Fibroblast of pulmonary artery (primary cell): ENCODE measurements at regions not wholly inside any gene's neighbourhood (a gene's known extent, or its start where the extent isn't known, plus 50 kb on each side); places are given as distances from the start of the nearest gene placed in this dataset.

Experiments
- DNase-seq: peaks from one replicate; pipeline ENCODE4 v3.0.0-alpha.2; 2010; ENCODE audit warnings: low read depth
- H3K4me3 ChIP-seq: replicated peaks from 2 replicates; pipeline ENCODE4 v1.5.1; 2011; ENCODE audit warnings: low read depth, mild to moderate bottlenecking, control low read depth, low read length, moderate library complexity
- CTCF ChIP-seq: IDR thresholded peaks from 2 replicates; pipeline ENCODE4 v1.5.1; 2011; ENCODE audit warnings: mild to moderate bottlenecking, control low read depth, low read length, inconsistent platforms; ENCODE audit errors: missing control alignments

- no peak for TF ChIP-seq CTCF
- DNase-seq = no peak
- H3K4me3 ChIP-seq = no peak overlapping the region
Observed at GRCh38 chr1:37085393-37085792, 51.1 kb upstream of the GRIK3 start.

GRCh38 chr1:37089750-37090149, 55.4 kb upstream of the GRIK3 start:
- no peak for TF ChIP-seq CTCF
- DNase-seq = no peak
- H3K4me3 ChIP-seq = no peak overlapping the region

- DNase-seq = no peak
- TF ChIP-seq CTCF = no peak
- H3K4me3 ChIP-seq = no peak overlapping the region
Observed at GRCh38 chr1:37090671-37091070, 56.4 kb upstream of the GRIK3 start.

GRCh38 chr1:37092937-37093336, 58.6 kb upstream of the GRIK3 start:
- no peak for DNase-seq
- no peak overlapping the region for H3K4me3 ChIP-seq
- no peak for TF ChIP-seq CTCF

- DNase-seq = no peak
- H3K4me3 ChIP-seq = no peak overlapping the region
- no peak for TF ChIP-seq CTCF
Observed at GRCh38 chr1:37094302-37094701, 60.0 kb upstream of the GRIK3 start.

GRCh38 chr1:37096523-37096922, 62.2 kb upstream of the GRIK3 start:
- no peak for DNase-seq
- no peak overlapping the region for H3K4me3 ChIP-seq
- no peak for TF ChIP-seq CTCF

GRCh38 chr1:37097731-37098130, 63.4 kb upstream of the GRIK3 start:
- no peak for DNase-seq
- no peak for TF ChIP-seq CTCF
- H3K4me3 ChIP-seq = no peak overlapping the region
